ENCODE measurements at regions not wholly inside any gene's neighbourhood (a gene's known extent, or its start where the extent isn't known, plus 50 kb on each side); places are given as distances from the start of the nearest gene placed in this dataset.

DNA sequence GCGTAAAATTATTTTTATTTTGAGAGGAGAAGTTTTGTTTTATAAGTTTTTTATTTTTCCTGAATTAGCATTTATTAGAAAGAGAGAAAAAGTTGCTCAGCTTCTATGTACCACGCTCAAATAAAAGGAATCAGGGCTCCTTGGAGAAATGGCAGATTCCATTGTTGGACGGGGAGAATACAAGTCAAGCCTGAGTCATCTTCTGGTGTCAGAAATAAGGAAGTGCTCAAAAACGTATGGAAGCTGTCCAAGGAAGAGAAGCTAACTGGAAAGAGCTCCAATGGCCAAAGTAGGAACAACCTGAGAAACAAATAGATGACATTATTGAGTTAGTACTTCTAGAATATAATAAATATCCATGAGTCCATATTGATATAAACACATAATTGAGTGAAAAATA lies 89.3 kb upstream of the NEIL3 start:
- H3K27me3 ChIP-seq (ENCODE audit: control insufficient read depth in 1 of 2, insufficient read depth in 2 of 2, low read length in 2 of 2), result no peaks in the 10 kb centered on the region
- H3K27ac ChIP-seq (ENCODE audit: low read depth, low read length), result no peak overlapping the region
- H3K36me3 ChIP-seq (ENCODE audit: control insufficient read depth in 1 of 2, insufficient read depth in 2 of 2, low read length in 2 of 2), result no peaks in the 10 kb centered on the region
- no peaks in the 10 kb centered on the region for H3K9me3 ChIP-seq (ENCODE audit: control insufficient read depth in 1 of 2, low read length in 2 of 2)
- H3K9ac ChIP-seq (ENCODE audit: low read depth in 1 of 2, low read length in 2 of 2), result no peak overlapping the region
- H3K4me3 ChIP-seq (ENCODE audit: low read depth in 1 of 2, low read length in 2 of 2), result no peak overlapping the region
- no peaks in the 10 kb centered on the region for H3K4me1 ChIP-seq (ENCODE audit: control insufficient read depth in 1 of 2, insufficient read depth in 2 of 2, low read length in 2 of 2)

DNA sequence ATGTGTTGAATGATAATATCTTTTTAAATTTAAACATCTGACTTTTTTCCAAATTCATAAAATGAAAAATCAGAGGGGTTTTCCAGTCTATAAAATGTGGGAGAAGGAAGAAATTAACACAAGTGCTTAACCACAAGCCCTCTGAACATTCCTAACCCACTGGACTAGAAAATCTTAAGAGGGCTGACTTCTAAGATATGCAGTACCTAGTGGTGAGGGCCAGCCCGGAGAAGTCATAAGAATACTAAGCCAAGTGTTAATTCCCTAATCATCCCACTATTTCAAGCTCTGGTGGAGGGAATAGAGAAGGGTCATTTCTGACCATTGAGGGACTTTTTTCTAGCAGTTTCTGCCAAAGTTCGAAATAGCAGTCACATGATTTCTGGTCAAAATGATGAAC lies 86.9 kb upstream of the NEIL3 start:
- H3K9me3 ChIP-seq (ENCODE audit: control insufficient read depth in 1 of 2, low read length in 2 of 2), result no peaks in the 10 kb centered on the region
- H3K27me3 ChIP-seq (ENCODE audit: control insufficient read depth in 1 of 2, insufficient read depth in 2 of 2, low read length in 2 of 2), result no peaks in the 10 kb centered on the region
- no peak overlapping the region for H3K4me3 ChIP-seq (ENCODE audit: low read depth in 1 of 2, low read length in 2 of 2)
- no peak overlapping the region for H3K9ac ChIP-seq (ENCODE audit: low read depth in 1 of 2, low read length in 2 of 2)
- H3K36me3 ChIP-seq (ENCODE audit: control insufficient read depth in 1 of 2, insufficient read depth in 2 of 2, low read length in 2 of 2), result no peaks in the 10 kb centered on the region
- H3K27ac ChIP-seq (ENCODE audit: low read depth, low read length), result no peak overlapping the region
- H3K4me1 ChIP-seq (ENCODE audit: control insufficient read depth in 1 of 2, insufficient read depth in 2 of 2, low read length in 2 of 2), result no peaks in the 10 kb centered on the region

DNA sequence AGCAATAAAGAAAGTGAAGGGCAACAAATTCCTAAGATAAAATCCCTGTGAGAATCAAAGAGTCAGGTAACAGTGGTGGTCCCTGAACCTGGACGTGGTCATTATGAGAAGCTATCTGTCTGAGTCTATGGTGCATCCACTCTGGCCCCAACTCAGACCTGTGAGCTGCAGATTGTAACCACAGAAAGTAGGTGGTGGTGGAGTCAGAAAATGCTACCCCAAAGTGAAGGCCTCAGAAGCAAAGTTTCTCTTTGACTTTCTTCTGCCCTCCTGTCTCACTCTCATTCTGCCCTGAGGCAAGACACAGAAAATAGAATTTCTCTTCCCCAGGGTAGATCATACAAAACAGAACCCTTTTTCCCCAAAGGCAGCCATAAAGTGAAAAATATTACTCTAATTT lies 84.1 kb upstream of the NEIL3 start:
- Histone ChIP-seq H3K9me3 (ENCODE audit: control insufficient read depth in 1 of 2, low read length in 2 of 2) (no peaks in the 10 kb centered on the region), H3K27ac (ENCODE audit: low read depth, low read length) (no peak overlapping the region), H3K4me1 (ENCODE audit: control insufficient read depth in 1 of 2, insufficient read depth in 2 of 2, low read length in 2 of 2) (no peaks in the 10 kb centered on the region), H3K9ac (ENCODE audit: low read depth in 1 of 2, low read length in 2 of 2) (no peak overlapping the region), H3K27me3 (ENCODE audit: control insufficient read depth in 1 of 2, insufficient read depth in 2 of 2, low read length in 2 of 2) (no peaks in the 10 kb centered on the region), H3K36me3 (ENCODE audit: control insufficient read depth in 1 of 2, insufficient read depth in 2 of 2, low read length in 2 of 2) (no peaks in the 10 kb centered on the region), H3K4me3 (ENCODE audit: low read depth in 1 of 2, low read length in 2 of 2) (no peak overlapping the region)

DNA sequence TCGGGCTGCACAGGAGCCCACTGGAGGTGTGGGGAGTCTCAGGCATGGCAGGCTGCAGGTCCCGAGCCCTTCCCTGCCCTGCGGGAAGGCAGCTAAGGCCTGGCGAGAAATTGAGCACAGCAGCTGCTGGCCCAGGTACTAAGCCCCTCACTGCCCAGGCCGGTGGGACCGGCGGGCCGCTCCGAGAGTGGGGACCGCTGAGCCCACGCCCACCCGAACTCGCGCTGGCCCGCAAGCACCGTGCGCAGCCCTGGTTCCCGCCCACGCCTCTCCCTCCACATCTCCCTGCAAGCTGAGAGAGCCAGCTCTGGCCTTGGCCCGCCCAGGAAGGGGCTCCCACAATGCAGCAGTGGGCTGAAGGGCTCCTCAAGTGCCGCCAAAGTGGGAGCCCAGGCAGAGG lies 82.0 kb upstream of the NEIL3 start:
- Histone ChIP-seq H3K27ac (ENCODE audit: low read depth, low read length) (no peak overlapping the region), H3K9me3 (ENCODE audit: control insufficient read depth in 1 of 2, low read length in 2 of 2) (no peaks in the 10 kb centered on the region), H3K4me1 (ENCODE audit: control insufficient read depth in 1 of 2, insufficient read depth in 2 of 2, low read length in 2 of 2) (no peaks in the 10 kb centered on the region), H3K36me3 (ENCODE audit: control insufficient read depth in 1 of 2, insufficient read depth in 2 of 2, low read length in 2 of 2) (no peaks in the 10 kb centered on the region), H3K4me3 (ENCODE audit: low read depth in 1 of 2, low read length in 2 of 2) (no peak overlapping the region), H3K27me3 (ENCODE audit: control insufficient read depth in 1 of 2, insufficient read depth in 2 of 2, low read length in 2 of 2) (no peaks in the 10 kb centered on the region), H3K9ac (ENCODE audit: low read depth in 1 of 2, low read length in 2 of 2) (no peak overlapping the region)

DNA sequence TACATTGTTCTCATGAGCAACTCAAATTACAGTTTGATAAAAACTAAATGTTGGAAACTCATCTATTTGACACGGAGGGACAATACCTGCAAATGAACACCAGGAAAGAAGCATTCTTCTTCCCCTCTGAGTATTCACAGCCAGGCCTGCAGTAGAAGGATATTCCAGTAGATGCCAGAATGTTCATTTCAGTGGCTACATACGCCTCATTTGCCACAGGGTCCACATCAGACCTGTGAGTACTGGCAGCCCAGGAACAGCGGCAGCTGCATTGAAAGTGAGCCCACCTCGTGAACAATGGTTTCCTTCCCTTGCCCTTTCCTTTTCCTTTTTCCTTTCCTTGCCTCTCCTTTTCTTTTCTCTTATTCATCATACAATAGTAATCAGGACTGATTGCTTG lies 81.1 kb upstream of the NEIL3 start:
- Histone ChIP-seq H3K4me3 (ENCODE audit: low read depth in 1 of 2, low read length in 2 of 2) (no peak overlapping the region), H3K27ac (ENCODE audit: low read depth, low read length) (no peak overlapping the region), H3K4me1 (ENCODE audit: control insufficient read depth in 1 of 2, insufficient read depth in 2 of 2, low read length in 2 of 2) (no peaks in the 10 kb centered on the region), H3K9ac (ENCODE audit: low read depth in 1 of 2, low read length in 2 of 2) (no peak overlapping the region), H3K36me3 (ENCODE audit: control insufficient read depth in 1 of 2, insufficient read depth in 2 of 2, low read length in 2 of 2) (no peaks in the 10 kb centered on the region), H3K9me3 (ENCODE audit: control insufficient read depth in 1 of 2, low read length in 2 of 2) (no peaks in the 10 kb centered on the region), H3K27me3 (ENCODE audit: control insufficient read depth in 1 of 2, insufficient read depth in 2 of 2, low read length in 2 of 2) (no peaks in the 10 kb centered on the region)

DNA sequence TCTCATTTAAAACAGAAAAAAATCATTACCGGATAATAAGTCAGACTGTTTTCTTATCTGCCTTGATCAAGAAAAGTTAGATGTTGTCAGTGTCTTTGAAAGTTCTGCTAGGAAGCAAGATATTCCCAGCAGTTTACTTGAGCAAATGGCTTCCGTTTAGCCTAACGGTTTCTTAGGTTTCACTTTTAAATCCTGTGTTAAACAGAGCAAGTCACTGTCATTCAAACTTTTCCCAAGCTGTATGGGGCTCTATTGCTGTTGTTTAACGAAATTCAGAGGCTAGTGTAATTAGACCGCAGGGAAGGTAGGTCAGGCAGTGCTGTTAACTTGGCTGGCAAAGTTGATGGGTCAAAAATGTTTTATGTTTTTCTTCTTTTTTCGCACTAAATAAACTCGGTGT lies 80.3 kb upstream of the NEIL3 start:
- Histone ChIP-seq H3K4me1 (ENCODE audit: control insufficient read depth in 1 of 2, insufficient read depth in 2 of 2, low read length in 2 of 2) (no peaks in the 10 kb centered on the region), H3K4me3 (ENCODE audit: low read depth in 1 of 2, low read length in 2 of 2) (peak overlapping the region; percentile 50 to 52), H3K9ac (ENCODE audit: low read depth in 1 of 2, low read length in 2 of 2) (no peak overlapping the region), H3K9me3 (ENCODE audit: control insufficient read depth in 1 of 2, low read length in 2 of 2) (no peaks in the 10 kb centered on the region), H3K36me3 (ENCODE audit: control insufficient read depth in 1 of 2, insufficient read depth in 2 of 2, low read length in 2 of 2) (no peaks in the 10 kb centered on the region), H3K27me3 (ENCODE audit: control insufficient read depth in 1 of 2, insufficient read depth in 2 of 2, low read length in 2 of 2) (no peaks in the 10 kb centered on the region), H3K27ac (ENCODE audit: low read depth, low read length) (no peak overlapping the region)

DNA sequence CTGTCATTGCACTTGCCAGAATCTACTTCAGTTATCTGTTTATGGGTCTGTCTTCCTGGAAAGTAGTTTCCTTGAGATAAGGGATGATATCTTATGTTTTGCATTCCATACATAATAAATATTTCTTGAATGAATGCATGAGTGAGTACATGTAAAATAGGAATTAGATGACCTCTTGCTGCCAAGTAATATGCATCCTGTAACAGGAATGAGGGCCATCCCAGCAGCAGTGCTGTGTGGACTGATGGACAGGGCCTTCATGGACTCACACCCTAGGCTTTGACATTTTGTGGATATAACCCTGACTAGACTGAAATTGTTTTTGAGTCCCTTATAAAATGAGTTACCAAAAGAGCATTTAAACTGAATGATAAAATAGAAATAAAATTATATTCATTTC lies 77.2 kb upstream of the NEIL3 start:
- Histone ChIP-seq H3K27ac (ENCODE audit: low read depth, low read length) (no peak overlapping the region), H3K4me3 (ENCODE audit: low read depth in 1 of 2, low read length in 2 of 2) (no peak overlapping the region), H3K4me1 (ENCODE audit: control insufficient read depth in 1 of 2, insufficient read depth in 2 of 2, low read length in 2 of 2) (no peaks in the 10 kb centered on the region), H3K9ac (ENCODE audit: low read depth in 1 of 2, low read length in 2 of 2) (no peak overlapping the region), H3K36me3 (ENCODE audit: control insufficient read depth in 1 of 2, insufficient read depth in 2 of 2, low read length in 2 of 2) (no peaks in the 10 kb centered on the region), H3K9me3 (ENCODE audit: control insufficient read depth in 1 of 2, low read length in 2 of 2) (no peaks in the 10 kb centered on the region), H3K27me3 (ENCODE audit: control insufficient read depth in 1 of 2, insufficient read depth in 2 of 2, low read length in 2 of 2) (no peaks in the 10 kb centered on the region)

DNA sequence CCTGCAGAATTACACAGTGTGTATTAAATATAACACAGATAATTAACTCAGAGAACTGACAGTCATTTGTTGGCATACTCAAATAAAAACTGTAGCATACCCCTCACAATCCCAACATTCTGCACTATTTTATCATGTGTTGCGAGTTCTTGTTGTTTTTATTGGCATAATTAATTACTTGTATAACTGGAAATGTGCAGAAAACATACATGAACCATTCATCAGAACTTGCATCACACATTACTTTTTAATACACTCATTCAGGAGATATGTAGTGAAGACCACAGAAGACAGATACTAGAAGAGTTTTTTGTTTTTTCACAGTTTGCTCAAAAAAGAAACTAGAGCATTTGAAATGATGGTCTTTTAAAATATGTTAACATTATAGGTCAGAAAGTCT lies 74.6 kb upstream of the NEIL3 start:
- Histone ChIP-seq H3K9me3 (ENCODE audit: control insufficient read depth in 1 of 2, low read length in 2 of 2) (no peaks in the 10 kb centered on the region), H3K27me3 (ENCODE audit: control insufficient read depth in 1 of 2, insufficient read depth in 2 of 2, low read length in 2 of 2) (no peaks in the 10 kb centered on the region), H3K27ac (ENCODE audit: low read depth, low read length) (no peak overlapping the region), H3K4me1 (ENCODE audit: control insufficient read depth in 1 of 2, insufficient read depth in 2 of 2, low read length in 2 of 2) (no peaks in the 10 kb centered on the region), H3K4me3 (ENCODE audit: low read depth in 1 of 2, low read length in 2 of 2) (no peak overlapping the region), H3K36me3 (ENCODE audit: control insufficient read depth in 1 of 2, insufficient read depth in 2 of 2, low read length in 2 of 2) (no peaks in the 10 kb centered on the region), H3K9ac (ENCODE audit: low read depth in 1 of 2, low read length in 2 of 2) (no peak overlapping the region)

DNA sequence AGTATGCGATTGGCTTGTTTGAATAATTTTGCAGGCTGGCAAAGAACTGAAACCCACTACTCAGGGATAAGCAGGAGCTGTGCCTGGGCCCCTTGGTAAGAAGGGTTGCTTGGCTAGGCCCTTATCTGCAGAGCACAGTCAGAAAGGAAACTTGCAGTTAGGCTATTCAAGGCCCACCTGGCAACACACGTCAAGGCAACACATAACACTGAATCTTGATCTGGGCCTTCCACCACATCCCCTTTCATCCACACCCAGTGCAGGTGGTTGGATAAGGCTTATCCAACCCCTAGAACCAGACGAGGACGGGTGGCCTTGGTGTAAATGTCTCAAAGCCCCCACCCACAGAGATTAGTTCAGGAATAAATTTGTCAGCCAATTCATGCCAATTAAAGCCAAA lies 72.8 kb upstream of the NEIL3 start:
- H3K36me3 ChIP-seq (ENCODE audit: control insufficient read depth in 1 of 2, insufficient read depth in 2 of 2, low read length in 2 of 2), result no peaks in the 10 kb centered on the region
- no peaks in the 10 kb centered on the region for H3K27me3 ChIP-seq (ENCODE audit: control insufficient read depth in 1 of 2, insufficient read depth in 2 of 2, low read length in 2 of 2)
- H3K4me1 ChIP-seq (ENCODE audit: control insufficient read depth in 1 of 2, insufficient read depth in 2 of 2, low read length in 2 of 2), result no peaks in the 10 kb centered on the region
- no peaks in the 10 kb centered on the region for H3K9me3 ChIP-seq (ENCODE audit: control insufficient read depth in 1 of 2, low read length in 2 of 2)
- no peak overlapping the region for H3K9ac ChIP-seq (ENCODE audit: low read depth in 1 of 2, low read length in 2 of 2)
- H3K4me3 ChIP-seq (ENCODE audit: low read depth in 1 of 2, low read length in 2 of 2), result no peak overlapping the region
- H3K27ac ChIP-seq (ENCODE audit: low read depth, low read length), result no peak overlapping the region

DNA sequence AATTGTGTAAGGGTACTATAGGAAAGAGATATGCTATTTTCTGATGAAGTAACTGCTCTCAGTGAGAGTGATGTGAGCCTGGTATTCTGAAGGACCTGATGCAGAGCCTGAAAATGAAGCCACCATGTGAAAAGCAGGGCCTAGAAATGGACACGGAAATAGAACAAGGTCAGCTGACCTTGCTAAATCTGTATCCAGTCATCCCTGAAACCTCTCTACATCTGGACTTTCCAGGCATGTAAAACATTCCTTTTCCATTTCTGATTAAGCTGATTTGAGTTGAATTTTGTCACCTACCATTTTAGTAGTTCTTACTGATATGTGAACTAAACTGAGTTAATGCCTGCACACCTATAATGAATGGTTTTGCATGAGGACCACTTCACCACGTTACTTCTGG lies 72.4 kb upstream of the NEIL3 start:
- no peak overlapping the region for H3K9ac ChIP-seq (ENCODE audit: low read depth in 1 of 2, low read length in 2 of 2)
- no peak overlapping the region for H3K4me3 ChIP-seq (ENCODE audit: low read depth in 1 of 2, low read length in 2 of 2)
- H3K27me3 ChIP-seq (ENCODE audit: control insufficient read depth in 1 of 2, insufficient read depth in 2 of 2, low read length in 2 of 2), result no peaks in the 10 kb centered on the region
- no peaks in the 10 kb centered on the region for H3K9me3 ChIP-seq (ENCODE audit: control insufficient read depth in 1 of 2, low read length in 2 of 2)
- no peaks in the 10 kb centered on the region for H3K36me3 ChIP-seq (ENCODE audit: control insufficient read depth in 1 of 2, insufficient read depth in 2 of 2, low read length in 2 of 2)
- H3K27ac ChIP-seq (ENCODE audit: low read depth, low read length), result no peak overlapping the region
- H3K4me1 ChIP-seq (ENCODE audit: control insufficient read depth in 1 of 2, insufficient read depth in 2 of 2, low read length in 2 of 2), result no peaks in the 10 kb centered on the region

DNA sequence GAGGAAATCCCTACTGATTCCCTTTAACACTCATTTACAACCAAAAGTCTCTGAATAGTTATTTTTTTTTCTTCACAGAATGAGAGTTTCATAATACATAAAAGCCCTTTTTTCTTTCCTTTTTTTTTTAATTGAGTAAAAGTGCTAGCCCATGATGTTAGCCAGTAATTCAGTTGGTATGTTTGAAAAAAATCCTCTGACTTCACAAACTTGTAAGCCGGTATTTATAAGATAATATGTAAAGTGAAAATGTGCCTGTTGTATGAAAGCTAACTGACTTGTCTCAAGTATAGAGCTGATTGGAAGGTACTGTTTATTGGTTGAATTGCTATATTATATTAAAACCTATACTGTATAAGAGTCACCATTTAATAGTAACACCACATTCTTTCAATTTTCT lies 70.2 kb upstream of the NEIL3 start:
- Histone ChIP-seq H3K36me3 (ENCODE audit: control insufficient read depth in 1 of 2, insufficient read depth in 2 of 2, low read length in 2 of 2) (no peaks in the 10 kb centered on the region), H3K4me1 (ENCODE audit: control insufficient read depth in 1 of 2, insufficient read depth in 2 of 2, low read length in 2 of 2) (no peaks in the 10 kb centered on the region), H3K27me3 (ENCODE audit: control insufficient read depth in 1 of 2, insufficient read depth in 2 of 2, low read length in 2 of 2) (no peaks in the 10 kb centered on the region), H3K9ac (ENCODE audit: low read depth in 1 of 2, low read length in 2 of 2) (no peak overlapping the region), H3K9me3 (ENCODE audit: control insufficient read depth in 1 of 2, low read length in 2 of 2) (no peaks in the 10 kb centered on the region), H3K27ac (ENCODE audit: low read depth, low read length) (no peak overlapping the region), H3K4me3 (ENCODE audit: low read depth in 1 of 2, low read length in 2 of 2) (no peak overlapping the region)
